Right lung (tissue), 2 donors: ENCODE measurements at regions not wholly inside any gene's neighbourhood (a gene's known extent, or its start where the extent isn't known, plus 50 kb on each side); places are given as distances from the start of the nearest gene placed in this dataset.
"Not testable (repeated sequence)": the region's sequence is repeated elsewhere in the genome, so short reads cannot be mapped to it uniquely, and the experiment has no call there.

Experiments used
- DNase-seq, 2 donors: peaks; one replicate each; pipeline ENCODE4 v3.0.0-alpha.2; 2013

DNA sequence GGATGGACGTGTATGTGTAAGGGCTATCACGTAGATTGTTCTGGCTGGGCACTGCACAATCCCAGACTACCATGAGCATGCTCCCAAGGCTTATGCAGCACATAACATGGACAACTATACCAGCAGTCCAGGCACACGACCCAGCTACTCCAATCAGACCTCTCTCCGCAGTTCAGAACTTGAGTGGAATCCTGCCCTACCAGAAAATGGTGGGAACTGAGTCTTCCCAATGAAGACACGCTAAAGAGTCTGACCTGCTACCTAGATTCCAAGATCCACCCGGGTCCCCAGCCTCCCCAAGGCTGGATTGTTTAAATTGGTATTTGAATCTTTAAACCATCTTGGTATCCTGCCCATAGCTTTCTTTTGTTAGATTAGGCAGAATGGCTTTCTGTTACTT lies 251.3 kb upstream of the KAZN start:
- no peak for DNase-seq

DNA sequence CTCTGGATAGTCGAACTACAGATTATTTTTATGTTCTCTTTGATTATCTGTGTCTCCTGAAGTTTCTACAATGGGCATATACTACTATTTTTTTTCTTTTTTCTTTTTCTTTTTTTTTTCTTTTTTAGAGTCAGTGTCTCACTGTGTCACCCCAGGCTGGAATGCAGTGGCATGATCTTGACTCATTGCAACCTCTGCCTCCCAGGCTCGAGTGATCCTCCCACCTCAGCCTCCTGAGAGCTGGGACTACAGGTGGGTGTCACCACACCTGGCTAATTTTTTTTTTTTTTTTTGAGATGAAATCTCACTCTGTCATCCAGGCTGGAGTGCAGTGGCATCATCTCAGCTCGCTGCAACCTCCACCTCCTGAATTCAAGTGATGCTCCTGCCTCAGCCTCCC lies 250.7 kb upstream of the KAZN start:
- no peak for DNase-seq

DNA sequence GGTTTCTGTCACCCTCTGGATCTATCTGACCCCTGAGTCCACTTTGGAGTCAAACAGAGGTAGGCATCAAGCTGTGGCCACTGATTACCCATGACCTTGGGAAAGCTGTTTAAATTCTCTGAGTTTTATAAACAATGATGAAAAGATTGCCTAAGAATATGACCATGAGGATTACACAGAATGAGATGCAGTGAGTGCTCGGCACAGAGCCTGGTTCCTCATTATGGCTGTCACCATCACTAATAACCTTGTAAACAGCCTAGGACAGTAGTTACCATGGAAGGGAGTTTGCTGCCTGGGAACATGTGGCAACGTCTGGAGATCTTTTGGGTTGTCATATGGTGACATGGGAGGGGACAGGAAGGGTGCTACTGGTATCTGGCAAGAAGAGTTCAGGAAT lies 248.3 kb upstream of the KAZN start:
- peak in 1 of 2 donors; percentile 32 for DNase-seq

DNA sequence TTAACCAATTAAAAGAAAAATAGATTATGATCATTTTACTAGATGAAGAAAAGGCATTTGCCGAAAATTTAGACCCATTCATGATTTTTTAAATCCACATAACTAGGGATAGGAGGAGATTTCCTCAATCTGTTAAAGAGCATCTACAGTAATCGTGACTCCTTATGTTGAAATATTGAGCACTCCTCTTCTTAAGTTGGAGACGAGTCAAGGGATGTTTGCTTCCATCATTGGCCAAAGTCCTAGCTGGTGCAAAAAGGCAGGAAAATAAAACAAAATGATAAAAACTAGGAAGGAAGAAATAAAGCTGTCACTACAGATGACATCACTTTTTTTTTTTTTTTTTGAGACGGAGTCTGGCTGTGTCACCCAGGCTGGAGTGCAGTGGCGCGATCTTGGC lies 245.6 kb upstream of the KAZN start:
- DNase-seq, result no peak

DNA sequence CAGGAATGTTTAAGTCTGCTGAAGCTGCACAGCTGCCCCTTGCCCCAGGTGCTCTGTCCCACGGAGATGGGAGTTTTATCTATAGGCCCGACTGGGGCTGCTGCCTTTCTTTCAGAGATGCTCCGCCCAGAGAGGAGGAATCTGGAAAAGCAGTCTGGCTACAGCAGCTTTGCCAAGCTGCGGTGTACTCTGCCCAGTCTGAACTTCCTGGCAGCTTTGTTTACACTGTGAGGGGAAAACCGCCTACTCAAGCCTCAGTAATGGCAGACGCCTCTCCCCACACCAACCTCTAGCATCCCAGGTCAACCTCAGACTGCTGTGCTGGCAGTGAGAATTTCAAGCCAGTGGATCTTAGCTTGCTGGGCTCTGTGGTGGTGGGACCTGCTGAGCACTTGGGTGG lies 237.5 kb upstream of the KAZN start:
- not testable (repeated sequence) for DNase-seq

DNA sequence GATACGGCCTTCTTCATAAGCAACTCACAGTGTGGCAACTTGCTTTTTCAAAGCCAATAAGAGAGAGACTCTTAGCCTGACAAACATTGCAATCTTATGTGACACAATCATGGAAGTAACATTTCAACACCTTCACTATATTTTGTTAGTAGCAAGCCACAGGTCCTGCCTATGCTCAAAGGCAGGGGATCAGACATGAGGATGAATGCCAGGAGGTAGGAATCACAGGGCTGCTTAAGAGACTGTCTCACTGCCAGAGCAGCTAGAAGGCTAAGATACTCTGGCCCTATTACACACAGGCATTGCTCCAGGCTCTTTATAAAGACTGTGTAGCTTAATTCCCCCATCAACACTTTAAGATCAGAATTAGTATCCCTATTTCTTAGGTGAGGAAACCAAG lies 236.2 kb upstream of the KAZN start:
- no peak for DNase-seq

DNA sequence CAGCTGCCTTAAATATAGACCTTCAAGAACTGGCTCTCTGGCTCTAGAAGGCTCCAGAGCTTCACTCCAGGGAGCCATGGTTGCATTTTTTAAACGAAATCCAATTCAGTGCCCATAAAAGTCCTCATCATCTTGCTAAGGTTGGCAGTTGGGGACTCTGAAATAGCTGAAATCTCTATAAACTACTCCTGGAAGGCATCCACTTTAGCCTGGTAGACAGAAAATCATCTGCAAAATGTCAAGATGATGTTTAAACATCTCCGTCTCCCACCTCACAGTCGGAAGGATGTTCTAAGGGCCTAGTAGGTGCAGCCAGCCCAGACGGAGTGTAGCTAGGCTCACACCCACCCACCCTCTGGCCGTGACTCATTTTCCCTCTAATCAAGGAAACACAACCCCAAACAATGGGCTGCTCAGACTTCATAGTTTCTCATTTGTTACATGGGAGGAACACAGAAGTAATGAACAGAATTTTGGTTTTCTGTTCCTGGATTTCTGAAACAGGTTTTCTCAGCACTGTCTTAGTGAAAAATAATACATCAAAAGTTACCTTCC lies 235.4 kb upstream of the KAZN start:
- no peak for DNase-seq

DNA sequence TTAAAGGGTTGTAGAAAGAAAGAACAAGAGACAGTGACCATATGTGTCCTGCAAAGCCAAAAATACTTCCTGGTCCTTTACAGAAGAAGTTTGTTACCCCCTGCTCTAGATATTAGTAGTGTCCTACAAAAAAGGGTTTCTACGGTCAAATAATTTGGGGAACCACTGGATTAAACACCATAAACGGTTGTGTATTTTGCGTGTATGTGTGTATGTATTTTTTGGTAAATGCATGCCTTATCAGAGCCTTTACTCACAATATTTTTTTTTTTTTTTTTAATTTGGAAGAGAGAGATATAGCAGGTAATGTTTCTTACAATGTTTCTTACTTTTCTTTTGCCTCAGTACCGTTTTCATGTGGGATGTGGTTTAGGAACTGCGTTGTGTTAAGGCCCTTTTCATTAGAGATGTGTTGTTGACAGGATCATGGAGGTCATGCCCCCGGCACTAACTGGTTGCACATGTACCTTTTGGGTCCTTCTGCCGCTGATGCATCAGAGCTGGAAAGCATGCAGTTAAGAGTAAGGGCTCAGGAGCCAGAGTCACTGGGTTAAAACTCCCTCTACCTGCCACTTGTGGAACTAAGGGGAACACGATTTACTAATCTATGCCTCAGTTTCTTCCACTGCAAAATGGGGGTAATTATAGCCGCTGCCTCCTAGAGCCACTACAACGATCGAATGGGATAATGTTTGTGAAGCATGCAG lies 234.6 kb upstream of the KAZN start:
- DNase-seq, result no peak

DNA sequence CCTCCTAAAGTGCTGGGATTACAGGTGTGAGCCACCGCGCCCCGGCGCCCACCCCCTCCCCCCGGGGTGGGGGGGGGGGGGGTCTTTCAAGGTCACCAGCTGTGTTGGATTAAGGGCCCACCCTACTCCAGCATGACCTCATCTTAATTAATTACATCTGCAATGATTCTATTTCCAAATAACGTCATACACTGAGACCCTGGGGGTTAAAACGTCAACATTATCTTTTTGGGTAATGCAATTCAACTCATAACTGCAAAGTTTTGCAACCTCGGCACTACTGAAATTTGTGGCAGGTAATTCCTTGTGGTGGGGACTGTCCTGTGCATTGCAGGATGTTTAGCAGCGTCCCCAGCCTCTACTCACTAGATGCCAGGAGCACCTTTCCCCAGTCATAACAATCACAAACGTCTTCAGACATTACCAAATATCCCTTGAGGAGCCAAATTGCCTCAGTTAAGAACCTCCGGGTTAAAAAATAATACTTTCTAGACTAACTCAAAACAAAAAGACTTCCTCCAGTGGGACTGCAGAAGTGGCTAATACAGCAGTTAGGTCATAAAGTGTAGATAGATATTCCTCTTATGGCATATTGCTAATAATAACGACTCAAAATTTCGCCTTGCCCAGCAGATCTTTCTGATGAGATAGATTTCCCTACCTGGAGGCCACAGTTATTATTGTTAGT lies 233.0 kb upstream of the KAZN start:
- DNase-seq, result no peak

DNA sequence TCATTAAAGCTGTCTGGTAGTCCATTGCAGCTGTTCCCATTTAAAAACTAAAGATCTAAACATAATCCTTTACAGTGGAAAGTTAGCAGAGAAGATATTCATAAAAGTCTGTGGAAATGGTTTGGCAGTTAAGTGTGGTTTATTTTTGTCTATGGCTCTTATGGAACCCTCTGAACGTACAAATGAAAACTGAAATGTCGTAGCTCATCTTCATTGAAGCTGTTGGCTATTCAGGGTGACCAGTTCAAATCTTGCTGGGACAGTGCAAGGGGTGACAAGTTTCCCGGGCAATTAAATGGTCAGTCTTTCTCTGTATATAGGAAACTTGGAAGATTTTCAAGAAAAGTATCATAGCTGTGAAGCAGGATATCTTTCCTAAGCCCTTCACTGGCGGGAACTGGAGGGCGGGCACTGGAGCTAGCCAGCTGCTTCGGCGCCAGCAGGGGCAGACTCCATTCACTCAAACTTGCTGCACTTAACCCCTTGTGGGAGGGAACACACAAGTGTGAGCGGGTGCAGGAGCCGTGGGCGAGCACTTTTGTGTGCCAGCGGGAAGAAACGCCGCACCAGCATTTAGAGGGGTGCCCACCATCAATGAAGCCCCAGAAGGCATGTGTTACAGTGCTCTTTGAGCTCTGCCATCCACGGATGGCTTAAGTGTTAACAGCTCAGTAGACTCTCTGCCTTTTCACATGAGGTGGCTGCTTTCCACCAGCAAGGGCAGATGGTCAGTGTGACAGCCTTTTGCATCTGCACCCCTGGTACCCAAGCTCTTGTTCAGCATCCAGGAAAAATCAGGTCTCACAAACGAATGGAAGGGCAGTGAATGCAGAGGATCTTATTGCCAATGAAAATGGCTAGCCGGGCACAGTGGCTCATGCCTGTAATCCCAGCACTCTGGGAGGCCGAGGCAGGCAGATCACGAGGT lies 232.1 kb upstream of the KAZN start:
- peak; percentile 59 to 75 for DNase-seq

DNA sequence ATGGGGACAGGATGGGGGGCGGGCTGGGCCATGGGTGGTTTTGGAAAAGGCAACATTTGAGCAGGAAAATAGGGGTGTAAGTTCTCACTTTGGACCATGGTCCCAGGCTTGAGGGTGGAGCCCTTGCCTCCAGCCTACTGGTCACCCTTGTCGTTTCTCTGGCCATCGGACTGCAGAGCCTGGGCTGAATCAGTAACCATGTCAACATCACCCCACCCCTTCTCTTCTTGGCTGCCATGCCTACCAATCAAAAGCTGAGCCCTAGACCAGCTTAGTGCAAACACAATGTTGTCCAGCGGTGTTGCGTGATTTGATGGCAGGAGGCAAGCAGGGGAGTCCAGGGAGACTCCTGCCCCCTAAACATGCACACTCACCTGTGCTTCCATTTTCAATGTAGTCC lies 231.0 kb upstream of the KAZN start:
- DNase-seq, result no peak

DNA sequence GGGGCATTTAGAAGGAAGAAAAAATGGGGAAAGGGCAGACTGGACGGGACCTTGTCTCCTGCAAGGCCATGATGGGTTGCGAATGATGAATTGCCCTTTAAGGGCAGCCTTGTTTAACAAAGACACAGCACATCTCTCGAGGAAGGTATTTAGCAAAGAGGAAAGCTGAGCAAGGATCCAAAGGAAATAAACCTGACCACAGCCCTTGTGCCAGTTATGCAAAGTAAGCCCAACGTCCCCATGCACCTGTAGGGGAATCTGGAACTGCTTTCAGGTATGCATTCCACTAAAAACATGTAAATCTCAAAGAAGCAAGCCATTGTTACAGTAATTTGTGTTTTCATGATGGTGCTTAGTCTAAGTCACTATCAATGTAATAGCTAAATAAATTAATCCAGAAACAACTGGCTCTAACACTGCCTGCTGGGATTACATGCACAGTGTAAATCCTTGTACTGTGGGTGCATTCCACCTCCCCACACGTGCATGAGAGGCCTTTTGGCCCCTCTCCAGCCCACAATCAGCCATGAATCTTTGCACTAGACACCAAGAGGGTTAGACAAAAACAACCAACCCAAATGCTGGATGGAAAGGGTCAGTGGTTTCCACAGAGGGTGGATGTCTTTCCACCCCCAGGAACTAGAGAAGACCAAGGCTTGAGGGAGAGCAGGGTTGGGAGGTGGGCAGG lies 228.8 kb upstream of the KAZN start:
- no peak for DNase-seq

DNA sequence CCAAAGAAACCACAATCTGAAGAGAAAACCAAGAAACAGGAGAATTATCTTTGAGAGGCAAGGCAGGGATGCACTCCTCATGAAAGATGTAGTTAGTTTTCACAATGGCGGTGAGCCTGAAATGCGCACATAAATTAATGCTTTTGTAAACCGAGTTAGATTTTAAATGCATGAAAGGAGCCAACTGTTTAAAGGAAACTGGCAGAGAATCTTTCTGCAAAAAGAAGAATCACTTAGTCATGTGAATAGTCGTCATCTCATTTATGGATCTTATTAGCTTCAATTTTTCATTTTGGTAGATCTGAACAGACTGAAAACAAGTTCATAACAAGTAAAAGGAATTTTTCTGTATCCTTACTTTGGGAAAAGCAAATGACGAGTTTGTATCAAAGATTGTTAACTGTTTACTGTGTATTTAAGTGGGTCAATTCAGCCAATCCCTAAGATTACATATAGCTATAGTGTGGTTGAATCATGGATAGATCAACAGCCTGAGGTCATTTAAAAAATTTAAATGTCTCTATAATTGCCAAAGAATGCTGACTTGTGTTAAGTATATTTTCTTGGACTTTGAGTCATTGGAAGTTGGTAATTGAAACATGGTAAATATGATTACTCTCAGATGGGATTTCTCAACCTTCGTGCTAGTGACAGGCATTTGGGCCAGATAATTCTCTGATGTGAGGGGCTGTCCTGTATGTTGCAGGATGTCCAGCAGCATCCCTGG lies 226.6 kb upstream of the KAZN start:
- peak; percentile 28 to 31 for DNase-seq

DNA sequence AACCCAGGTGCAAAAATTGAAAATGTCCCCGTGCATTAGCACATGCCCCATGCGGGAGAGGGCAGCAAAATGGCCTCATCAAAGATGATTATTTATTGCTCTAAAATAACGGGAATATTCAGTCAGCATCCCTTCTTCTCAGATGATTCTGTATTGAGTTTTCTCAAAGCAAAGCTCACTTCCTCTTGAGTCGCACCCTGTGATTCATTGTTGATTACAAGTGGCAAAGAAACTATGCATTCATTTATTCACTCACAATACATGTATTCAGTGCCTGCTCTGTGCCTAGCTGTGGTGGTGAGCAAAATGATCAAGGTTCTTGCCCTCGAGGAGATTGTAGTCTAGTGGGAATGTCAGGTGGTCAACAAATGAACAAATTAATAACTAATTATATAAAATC lies 226.0 kb upstream of the KAZN start:
- no peak for DNase-seq

DNA sequence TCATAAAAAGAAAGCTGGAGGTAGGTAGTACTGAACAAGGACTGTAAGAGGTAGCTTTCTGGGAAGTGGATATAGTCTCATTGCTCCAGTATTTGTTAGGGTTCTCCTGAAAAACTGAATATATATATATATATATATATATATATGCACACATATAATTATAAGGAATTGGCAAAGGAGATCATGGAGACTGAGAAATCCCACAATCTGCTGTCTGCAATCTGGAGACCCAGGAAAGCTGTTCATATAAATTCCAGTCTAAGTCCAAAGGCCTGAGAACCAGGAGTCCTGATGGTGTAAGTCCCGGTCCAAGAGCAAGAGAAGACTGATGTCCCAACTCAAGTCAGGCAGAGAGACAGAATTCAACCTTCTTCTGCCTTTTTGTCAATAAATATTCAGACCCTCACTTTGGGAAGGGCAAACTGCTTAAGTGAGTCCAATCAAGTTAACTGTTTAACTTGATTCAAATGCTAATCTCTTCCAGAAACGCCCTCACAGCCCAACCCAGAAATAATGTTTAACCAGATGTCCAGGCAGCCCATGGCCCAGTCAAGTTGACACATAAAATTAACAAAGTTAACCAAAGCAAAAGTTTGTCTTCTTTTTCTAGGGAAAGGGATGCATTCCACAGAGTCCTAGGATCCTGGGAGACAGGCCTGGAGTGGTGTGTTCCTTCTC lies 225.3 kb upstream of the KAZN start:
- DNase-seq, result no peak

DNA sequence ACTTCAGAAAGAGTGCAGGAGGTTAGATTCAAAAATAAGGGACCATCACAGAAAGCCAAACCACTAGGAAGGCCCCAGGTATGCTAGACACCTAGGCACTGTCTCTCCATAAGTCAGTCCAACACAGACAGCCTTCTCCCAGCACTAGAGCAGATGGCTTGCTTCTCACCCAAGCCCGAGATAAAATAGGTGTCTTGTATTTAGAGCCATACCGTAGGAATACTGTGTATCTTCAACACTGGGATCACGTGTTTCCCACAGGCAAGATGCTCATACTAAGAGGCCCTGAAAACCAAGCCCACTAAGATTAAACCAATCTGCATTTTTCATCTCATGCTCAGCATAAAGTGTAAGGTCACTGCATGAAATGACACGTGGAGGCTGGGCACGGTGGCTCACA lies 223.3 kb upstream of the KAZN start:
- no peak for DNase-seq

DNA sequence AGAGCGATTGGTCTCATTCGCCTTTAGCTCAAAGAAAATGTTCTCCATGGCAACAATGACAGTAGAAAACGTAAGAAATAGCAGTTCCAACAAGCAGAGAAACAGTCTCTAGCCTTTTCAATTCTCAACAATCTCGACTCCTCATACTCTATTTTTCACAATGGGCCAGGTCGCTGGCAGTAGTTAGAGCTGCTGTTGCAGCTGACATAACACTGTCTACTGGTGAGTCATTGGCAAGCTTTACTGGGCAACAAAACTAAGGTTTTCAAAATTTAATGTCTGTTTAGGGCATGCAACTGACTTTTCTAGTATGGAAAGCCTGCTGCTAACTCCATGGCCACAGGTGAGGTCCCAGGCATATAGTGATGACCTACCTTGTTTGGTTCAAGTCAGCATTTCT lies 221.1 kb upstream of the KAZN start:
- DNase-seq, result no peak

DNA sequence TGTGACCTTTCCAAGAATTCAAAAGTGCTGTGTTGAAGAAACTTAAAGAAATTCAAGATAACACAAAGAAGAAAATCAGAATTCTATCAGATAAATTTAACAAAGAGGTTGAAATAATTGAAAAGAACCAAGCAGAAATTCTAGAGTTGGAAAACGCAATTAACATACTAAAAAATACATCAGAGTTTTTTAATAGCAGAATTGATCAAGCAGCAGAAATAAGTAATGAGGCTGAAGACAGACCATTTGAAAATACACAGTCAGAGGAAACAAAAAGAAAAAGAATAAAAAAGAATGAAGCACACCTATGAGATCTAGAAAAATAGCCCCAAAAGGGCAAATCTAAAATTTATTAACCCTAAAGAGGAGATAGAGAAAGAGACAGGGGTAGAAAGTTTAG lies 218.1 kb upstream of the KAZN start:
- no peak for DNase-seq

DNA sequence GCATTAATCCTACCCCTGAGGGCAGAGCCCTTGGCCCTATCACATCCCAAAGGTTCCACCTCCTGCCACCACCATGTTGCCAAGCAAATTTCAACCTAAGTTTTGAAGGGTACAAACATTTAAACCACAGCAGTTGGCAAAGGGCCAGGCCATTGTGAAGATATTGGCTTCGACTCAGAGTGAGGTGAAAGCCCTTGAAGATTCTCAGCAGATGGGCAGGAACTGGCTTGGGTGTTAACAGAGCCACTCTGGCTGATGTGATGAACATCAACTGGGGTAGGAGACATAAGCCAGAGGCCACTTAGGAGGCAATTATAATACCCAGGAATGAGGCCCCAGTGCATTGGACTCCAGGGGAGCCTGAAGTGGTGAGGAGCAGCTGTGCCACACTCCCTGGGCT lies 207.7 kb upstream of the KAZN start:
- DNase-seq, result no peak

DNA sequence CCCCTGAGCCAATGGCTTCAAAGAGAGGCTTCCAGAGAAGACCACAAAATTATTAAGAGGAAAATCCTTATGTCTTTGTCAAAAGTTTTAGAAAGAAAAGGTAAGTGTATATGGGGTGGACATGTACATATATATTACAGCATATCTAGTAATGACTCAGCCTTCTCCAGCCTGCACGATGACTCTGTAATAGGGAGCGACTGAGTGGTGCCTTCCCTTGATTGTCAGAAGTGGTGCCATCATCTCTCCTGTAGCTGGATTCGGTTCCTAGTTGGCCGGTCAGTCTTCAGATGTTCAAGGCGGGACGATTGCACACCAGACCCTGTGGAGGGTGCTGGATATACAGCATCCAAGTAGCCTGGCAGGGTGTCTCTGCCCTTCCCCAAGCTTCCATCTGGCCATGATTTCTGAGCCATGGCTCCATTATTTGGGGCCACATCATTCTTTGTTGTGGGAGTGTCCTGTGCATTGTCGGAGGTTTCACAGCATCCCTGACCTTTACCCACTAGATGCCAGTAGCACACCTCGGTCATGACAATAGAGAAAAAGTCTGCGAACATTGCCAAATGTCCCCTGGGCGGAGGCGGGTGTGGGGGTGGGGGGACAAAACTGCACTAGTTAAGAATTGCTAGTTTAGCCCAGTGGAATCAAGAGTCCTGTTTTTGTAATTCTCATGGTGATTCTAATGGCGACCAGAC lies 206.2 kb upstream of the KAZN start:
- DNase-seq, result no peak
